ENCODE measurements at regions not wholly inside any gene's neighbourhood (a gene's known extent, or its start where the extent isn't known, plus 50 kb on each side); places are given as distances from the start of the nearest gene placed in this dataset.
"Not testable (repeated sequence)": the region's sequence is repeated elsewhere in the genome, so short reads cannot be mapped to it uniquely, and the experiment has no call there.

DNA sequence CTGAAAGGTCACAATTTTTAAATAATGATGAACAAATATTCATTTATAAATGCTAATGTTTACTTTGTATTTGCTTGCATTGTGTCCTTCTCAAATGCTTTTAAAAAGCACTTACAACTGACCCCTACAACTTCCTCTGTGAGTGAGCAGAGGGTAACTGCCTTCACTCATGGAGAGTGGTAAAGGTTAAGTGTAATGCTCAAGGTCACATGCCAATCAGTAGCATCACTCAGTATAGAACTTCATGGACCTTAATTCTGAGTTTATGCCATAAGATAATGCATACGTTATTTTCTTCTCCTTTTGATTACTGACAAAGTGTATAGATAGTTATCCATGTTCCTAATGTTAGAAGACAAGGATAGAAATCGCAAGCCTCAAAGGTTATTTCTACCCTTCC, 91.8 kb upstream of the SERTAD2 start:
- H3K4me1 ChIP-seq (ENCODE audit: control insufficient read depth, extremely low read depth, insufficient read depth, low read length): peaks cover 16% of the 10 kb centered on the region
- no peaks in the 10 kb centered on the region for H3K27me3 ChIP-seq (ENCODE audit: control insufficient read depth in 2 of 2, insufficient read depth in 2 of 2, low read length in 2 of 2)
- intact Hi-C loops (cut with micrococcal nuclease): no loop called here
- TF ChIP-seq, protein P1, sequence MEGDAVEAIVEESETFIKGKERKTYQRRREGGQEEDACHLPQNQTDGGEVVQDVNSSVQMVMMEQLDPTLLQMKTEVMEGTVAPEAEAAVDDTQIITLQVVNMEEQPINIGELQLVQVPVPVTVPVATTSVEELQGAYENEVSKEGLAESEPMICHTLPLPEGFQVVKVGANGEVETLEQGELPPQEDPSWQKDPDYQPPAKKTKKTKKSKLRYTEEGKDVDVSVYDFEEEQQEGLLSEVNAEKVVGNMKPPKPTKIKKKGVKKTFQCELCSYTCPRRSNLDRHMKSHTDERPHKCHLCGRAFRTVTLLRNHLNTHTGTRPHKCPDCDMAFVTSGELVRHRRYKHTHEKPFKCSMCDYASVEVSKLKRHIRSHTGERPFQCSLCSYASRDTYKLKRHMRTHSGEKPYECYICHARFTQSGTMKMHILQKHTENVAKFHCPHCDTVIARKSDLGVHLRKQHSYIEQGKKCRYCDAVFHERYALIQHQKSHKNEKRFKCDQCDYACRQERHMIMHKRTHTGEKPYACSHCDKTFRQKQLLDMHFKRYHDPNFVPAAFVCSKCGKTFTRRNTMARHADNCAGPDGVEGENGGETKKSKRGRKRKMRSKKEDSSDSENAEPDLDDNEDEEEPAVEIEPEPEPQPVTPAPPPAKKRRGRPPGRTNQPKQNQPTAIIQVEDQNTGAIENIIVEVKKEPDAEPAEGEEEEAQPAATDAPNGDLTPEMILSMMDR (IDR thresholded peaks at IDR 0.05; ENCODE audit: extremely low read depth in 1 of 2, insufficient read depth in 1 of 2, low read depth in 1 of 2, low read length in 2 of 2): no peak
- TF ChIP-seq MYC (IDR thresholded peaks at IDR 0.05; ENCODE audit: low read depth, low read length) (no peak), POLR2AphosphoS5 (IDR thresholded peaks at IDR 0.05; ENCODE audit: insufficient read depth, low read depth, low read length) (no peak), POLR2A (IDR thresholded peaks at IDR 0.05; ENCODE audit: low read depth, low read length) (no peak), FOS (IDR thresholded peaks at IDR 0.05; ENCODE audit: borderline replicate concordance, insufficient read depth, low read length) (no peak), EZH2 (IDR thresholded peaks at IDR 0.05; ENCODE audit: borderline replicate concordance, low read depth, low read length, severe bottlenecking) (no peak), GATA2 (IDR thresholded peaks at IDR 0.05; ENCODE audit: insufficient read depth, insufficient read length, low read depth, low read length) (no peak), JUN (IDR thresholded peaks at IDR 0.05; ENCODE audit: borderline replicate concordance, insufficient read depth, insufficient read length, low read depth) (no peak)
- TF ChIP-seq, protein P2, sequence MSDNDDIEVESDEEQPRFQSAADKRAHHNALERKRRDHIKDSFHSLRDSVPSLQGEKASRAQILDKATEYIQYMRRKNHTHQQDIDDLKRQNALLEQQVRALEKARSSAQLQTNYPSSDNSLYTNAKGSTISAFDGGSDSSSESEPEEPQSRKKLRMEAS (IDR thresholded peaks at IDR 0.05; ENCODE audit: insufficient read depth, insufficient read length): no peak
- no peak overlapping the region for H3K4me2 ChIP-seq (ENCODE audit: insufficient read depth, low read length)
- DNase-seq (ENCODE audit: low read depth, low spot score): no peak
- H2AFZ ChIP-seq (ENCODE audit: low read depth, low read length): no peak overlapping the region
- ChIA-PET CTCF (interaction anchor here (0.8 kb wide), 1 partner anchor 8 kb away, joined by 3 read pairs; no protein-coding TSS in a partner anchor), POLR2A (no interaction called here)
- no peak overlapping the region for H3K9ac ChIP-seq (replicated peaks; ENCODE audit: extremely low read depth, insufficient read depth, low read length)
- peaks cover 2% of the 10 kb centered on the region for H3K79me2 ChIP-seq (ENCODE audit: control insufficient read depth, insufficient read depth, low read length)
- H3K27ac ChIP-seq (ENCODE audit: insufficient read depth, low read depth, low read length): no peak overlapping the region
- BruUV-seq (replicated peaks): no TSS peak
- H3K36me3 ChIP-seq (ENCODE audit: control insufficient read depth in 2 of 2, extremely low read depth in 1 of 2, insufficient read depth in 2 of 2, low read length in 2 of 2): no peaks in the 10 kb centered on the region
- H3K9me1 ChIP-seq (replicated peaks; ENCODE audit: control insufficient read depth, extremely low read depth, insufficient read depth, low read length): no peaks in the 10 kb centered on the region
- dilution Hi-C loops (cut with MboI; ENCODE audit: extremely low pct_ligation_motif_present, low sequenced_read_pairs): no loop called here
- H3K4me3 ChIP-seq (replicated peaks in 1 of 3; ENCODE audit: insufficient read depth in 1 of 3, low read depth in 1 of 3, low read length in 3 of 3): no peak overlapping the region
- no peaks in the 10 kb centered on the region for H3K9me3 ChIP-seq (replicated peaks; ENCODE audit: control insufficient read depth, insufficient read depth, low read length)
- no peak for FAIRE-seq
- H4K20me1 ChIP-seq (replicated peaks; ENCODE audit: control insufficient read depth, extremely low read depth, insufficient read depth, low read length): no peaks in the 10 kb centered on the region

DNA sequence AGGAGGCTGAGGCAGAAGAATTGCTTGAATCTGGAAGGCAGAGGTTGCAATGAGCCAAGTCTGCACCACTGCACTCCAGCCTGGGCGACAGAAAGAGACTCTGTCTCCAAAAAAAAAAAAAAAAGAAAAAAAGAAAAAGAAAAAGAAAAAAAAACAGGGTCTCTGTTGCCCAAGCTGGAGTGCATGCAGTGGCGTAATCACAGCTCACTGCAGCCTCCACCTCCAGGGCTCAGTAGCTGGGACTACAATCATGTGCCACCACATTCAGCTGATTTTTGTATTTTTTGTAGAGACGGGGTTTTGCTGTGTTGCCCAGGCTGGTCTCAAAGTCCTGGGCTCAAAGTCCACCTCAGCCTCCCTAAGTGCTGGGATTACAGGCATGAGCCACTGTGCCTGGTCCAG, 94.0 kb upstream of the SERTAD2 start:
- H3K4me3 ChIP-seq (replicated peaks in 1 of 3; ENCODE audit: insufficient read depth in 1 of 3, low read depth in 1 of 3, low read length in 3 of 3); H3K36me3 ChIP-seq (ENCODE audit: control insufficient read depth in 2 of 2, extremely low read depth in 1 of 2, insufficient read depth in 2 of 2, low read length in 2 of 2); H3K79me2 ChIP-seq (ENCODE audit: control insufficient read depth, insufficient read depth, low read length); H3K9me1 ChIP-seq (replicated peaks; ENCODE audit: control insufficient read depth, extremely low read depth, insufficient read depth, low read length); intact Hi-C loops (cut with micrococcal nuclease); H2AFZ ChIP-seq (ENCODE audit: low read depth, low read length); H3K27ac ChIP-seq (ENCODE audit: insufficient read depth, low read depth, low read length); H3K9ac ChIP-seq (replicated peaks; ENCODE audit: extremely low read depth, insufficient read depth, low read length); BruUV-seq (replicated peaks); H3K4me2 ChIP-seq (ENCODE audit: insufficient read depth, low read length); FAIRE-seq; H4K20me1 ChIP-seq (replicated peaks; ENCODE audit: control insufficient read depth, extremely low read depth, insufficient read depth, low read length); DNase-seq (ENCODE audit: low read depth, low spot score); dilution Hi-C loops (cut with MboI; ENCODE audit: extremely low pct_ligation_motif_present, low sequenced_read_pairs); H3K9me3 ChIP-seq (replicated peaks; ENCODE audit: control insufficient read depth, insufficient read depth, low read length); H3K27me3 ChIP-seq (ENCODE audit: control insufficient read depth in 2 of 2, insufficient read depth in 2 of 2, low read length in 2 of 2): not testable (repeated sequence)
- H3K4me1 ChIP-seq (ENCODE audit: control insufficient read depth, extremely low read depth, insufficient read depth, low read length): peaks cover 21% of the 10 kb centered on the region
- ChIA-PET POLR2A (interaction anchor here (1.1 kb wide), 1 partner anchor 20 kb away, joined by 3 read pairs; no protein-coding TSS in a partner anchor), CTCF (interaction anchor here (0.7 to 7.6 kb wide), 5 partner anchors 31 to 101 kb away, joined by 3 to 86 read pairs (median 3); partner anchors contain the start of gene SERTAD2)

Data from endothelial cell of umbilical vein (primary cell).